PC-3 (cell line): ENCODE measurements at regions not wholly inside any gene's neighbourhood (a gene's known extent, or its start where the extent isn't known, plus 50 kb on each side); places are given as distances from the start of the nearest gene placed in this dataset.

Source experiments
- ATAC-seq: fragments of 200-7000 bp; cut with Tn5 transposase; 2 replicates; pipeline ENCODE4 v1.9.1; 2020; ENCODE audit warnings: mild to moderate bottlenecking, moderate library complexity
- BruUV-seq: library from RNA; stranded (reverse); fragments of 400-500 nt; replicated peaks from 2 replicates; lab custom pipeline; 2021; lab: Mats Ljungman, UMichigan
- CTCF ChIA-PET: fragments of 300-600 bp; sonication (Branson Sonifier 250); formaldehyde crosslinking; loops from one replicate; lab custom pipeline; 2022; ENCODE audit warnings: antibody characterized with exemption; lab: Charles Lee
- POLR2A ChIA-PET: fragments of 300-600 bp; sonication (Branson Sonifier 250); formaldehyde crosslinking; loops from one replicate; lab custom pipeline; 2022; ENCODE audit warnings: antibody characterized with exemption; ENCODE audit not compliant: unreplicated experiment; lab: Charles Lee
- DNase-seq: peaks from one replicate; pipeline ENCODE4 v3.0.0-alpha.2; 2015
- H2AFZ ChIP-seq: fragments of 300-600 bp; sonication (generic); 2 replicates; pipeline ENCODE4 v1.6.0; 2016; ENCODE audit warnings: antibody characterized with exemption, low read length
- H3F3A ChIP-seq: fragments of 300-600 bp; sonication (generic); one replicate; pipeline ENCODE4 v1.6.0; 2017; ENCODE audit warnings: antibody characterized with exemption, low read length, control low read depth, mild to moderate bottlenecking; ENCODE audit not compliant: unreplicated experiment
- H3K27ac ChIP-seq: fragments of 300-600 bp; sonication (generic); 2 replicates; pipeline ENCODE4 v1.5.1; 2016; ENCODE audit warnings: mild to moderate bottlenecking, low read length
- H3K27me3 ChIP-seq: fragments of 300-600 bp; sonication (generic); 2 replicates; pipeline ENCODE4 v1.6.1; 2016; ENCODE audit warnings: low read length, mixed read lengths
- H3K36me3 ChIP-seq: fragments of 300-600 bp; sonication (generic); 2 replicates; pipeline ENCODE4 v1.6.1; 2016; ENCODE audit warnings: low read depth, mixed run types, low read length, mixed read lengths
- H3K4me1 ChIP-seq: fragments of 300-600 bp; sonication (generic); 2 replicates; pipeline ENCODE4 v1.5.1; 2016; ENCODE audit warnings: low read length; ENCODE audit not compliant: insufficient read depth
- H3K4me2 ChIP-seq: fragments of 300-600 bp; sonication (generic); 2 replicates; pipeline ENCODE4 v1.6.0; 2016; ENCODE audit warnings: low read length
- H3K4me3 ChIP-seq: fragments of 300-600 bp; sonication (generic); 2 replicates; pipeline ENCODE4 v1.5.1; 2016; ENCODE audit warnings: mild to moderate bottlenecking, low read length, mixed read lengths
- H3K79me2 ChIP-seq: fragments of 300-600 bp; sonication (generic); 2 replicates; pipeline ENCODE4 v1.6.1; 2017; ENCODE audit warnings: low read length, mixed read lengths
- H3K9ac ChIP-seq: fragments of 300-600 bp; sonication (generic); 2 replicates; pipeline ENCODE4 v1.6.0; 2016; ENCODE audit warnings: mild to moderate bottlenecking, low read length
- H3K9me2 ChIP-seq: fragments of 300-600 bp; sonication (generic); replicated peaks from 2 replicates; pipeline ENCODE4 v1.6.1; 2016; ENCODE audit warnings: mixed run types, low read length, mixed read lengths
- H3K9me3 ChIP-seq: fragments of 300-600 bp; sonication (generic); 2 replicates; pipeline ENCODE4 v1.6.1; 2016; ENCODE audit warnings: low read length, mixed read lengths
- H4K20me1 ChIP-seq: fragments of 300-600 bp; sonication (generic); 2 replicates; pipeline ENCODE4 v1.6.1; 2016; ENCODE audit warnings: low read length, mixed read lengths
- CTCF ChIP-seq: fragments of 300-600 bp; sonication (generic); conservative IDR thresholded peaks from 2 replicates; pipeline ENCODE4 v1.5.1; 2017; ENCODE audit warnings: antibody characterized with exemption, low read depth, mild to moderate bottlenecking, low read length
- EZH2 ChIP-seq: fragments of 300-600 bp; sonication (generic); IDR thresholded peaks from one replicate; pipeline ENCODE4 v1.6.1; 2017; ENCODE audit warnings: antibody characterized with exemption, mild to moderate bottlenecking, low read length; ENCODE audit not compliant: unreplicated experiment
- EZH2phosphoT487 ChIP-seq: fragments of 300-600 bp; sonication (generic); IDR thresholded peaks from 2 replicates; pipeline ENCODE4 v1.6.1; 2018; ENCODE audit warnings: mild to moderate bottlenecking, antibody characterized with exemption, low read length, borderline replicate concordance
- intact Hi-C: fragments of 100-400 bp; cut with micrococcal nuclease; formaldehyde crosslinking; loops from 2 replicates; pipeline ENCODE4 v1.9.0; 2023

GRCh38 chr2:226329180-226329579 lies 470.4 kb downstream of the IRS1 start:
- H3F3A ChIP-seq: no peaks in the 10 kb centered on the region
- intact Hi-C loops: loop anchor here (5.0 kb wide), 1 partner anchor 323 kb away; no protein-coding TSS in a partner anchor
- no peaks in the 10 kb centered on the region for H3K27me3 ChIP-seq
- no TSS peak for BruUV-seq
- H3K4me2 ChIP-seq: no peak overlapping the region
- ATAC-seq (no peak), DNase-seq (no peak)
- no peaks in the 10 kb centered on the region for H4K20me1 ChIP-seq
- TF ChIP-seq CTCF: no peak
- TF ChIP-seq EZH2phosphoT487: no peak
- TF ChIP-seq EZH2: no peak
- H3K79me2 ChIP-seq: no peaks in the 10 kb centered on the region
- ChIA-PET POLR2A (no interaction called here), CTCF (no interaction called here)
- no peak overlapping the region for H3K27ac ChIP-seq
- H3K9ac ChIP-seq: no peak overlapping the region
- peaks cover 11% of the 10 kb centered on the region for H3K4me1 ChIP-seq
- H3K9me3 ChIP-seq: no peaks in the 10 kb centered on the region
- no peaks in the 10 kb centered on the region for H3K9me2 ChIP-seq
- H3K36me3 ChIP-seq: no peaks in the 10 kb centered on the region
- no peak overlapping the region for H2AFZ ChIP-seq
- H3K4me3 ChIP-seq: no peak overlapping the region

- intact Hi-C loops: loop anchor here (5.0 kb wide), 1 partner anchor 324 kb away; no protein-coding TSS in a partner anchor
- POLR2A ChIA-PET: interaction anchor here (0.6 kb wide), 1 partner anchor 141 kb away, joined by 3 read pairs; no protein-coding TSS in a partner anchor
- Histone ChIP-seq H2AFZ (no peak overlapping the region), H3K27me3 (no peaks in the 10 kb centered on the region), H4K20me1 (no peaks in the 10 kb centered on the region), H3K9me2 (no peaks in the 10 kb centered on the region), H3K4me3 (no peak overlapping the region), H3K79me2 (no peaks in the 10 kb centered on the region), H3K4me1 (peaks cover 11% of the 10 kb centered on the region), H3F3A (no peaks in the 10 kb centered on the region), H3K4me2 (no peak overlapping the region; the same call in 1 of the 2 replicates), H3K9me3 (no peaks in the 10 kb centered on the region), H3K9ac (peak overlapping the region; percentile 19; the same call in 1 of the 2 replicates), H3K36me3 (no peaks in the 10 kb centered on the region), H3K27ac (peak overlapping the region; percentile 88)
- no peak for TF ChIP-seq CTCF
- no TSS peak for BruUV-seq
- DNase-seq (peak; percentile 93), ATAC-seq (peak; percentile 90)
- CTCF ChIA-PET: no interaction called here
Observed at GRCh38 chr2:226327830-226328229, 471.8 kb downstream of the IRS1 start.

- H3K4me1 ChIP-seq: peaks cover 11% of the 10 kb centered on the region
- no peaks in the 10 kb centered on the region for H3K9me2 ChIP-seq
- ChIA-PET POLR2A (no interaction called here), CTCF (no interaction called here)
- H3K9ac ChIP-seq: no peak overlapping the region
- no peaks in the 10 kb centered on the region for H3K27me3 ChIP-seq
- no peak overlapping the region for H2AFZ ChIP-seq
- no peaks in the 10 kb centered on the region for H4K20me1 ChIP-seq
- no peak for TF ChIP-seq EZH2
- no peak for TF ChIP-seq CTCF
- TF ChIP-seq EZH2phosphoT487: no peak
- H3K79me2 ChIP-seq: no peaks in the 10 kb centered on the region
- no peak overlapping the region for H3K27ac ChIP-seq
- no TSS peak for BruUV-seq
- no peaks in the 10 kb centered on the region for H3K36me3 ChIP-seq
- intact Hi-C loops: loop anchor here (5.0 kb wide), 1 partner anchor 327 kb away; no protein-coding TSS in a partner anchor
- no peaks in the 10 kb centered on the region for H3F3A ChIP-seq
- H3K4me3 ChIP-seq: no peak overlapping the region
- no peak for DNase-seq
- no peak for ATAC-seq
- H3K9me3 ChIP-seq: no peaks in the 10 kb centered on the region
- H3K4me2 ChIP-seq: no peak overlapping the region
Observed at GRCh38 chr2:226325526-226325925, 474.1 kb downstream of the IRS1 start.
